HUES64 (cell line): ENCODE measurements at regions not wholly inside any gene's neighbourhood (a gene's known extent, or its start where the extent isn't known, plus 50 kb on each side); places are given as distances from the start of the nearest gene placed in this dataset.

Experiments
- H3K27ac ChIP-seq: 2 replicates; pipeline ENCODE4 v1.7.0; 2013; ENCODE audit warnings: low read depth, low read length, inconsistent platforms
- H3K27me3 ChIP-seq: 2 replicates; pipeline ENCODE4 v1.6.1; 2013; ENCODE audit warnings: mild to moderate bottlenecking, low read length; ENCODE audit not compliant: insufficient read depth
- H3K36me3 ChIP-seq: 2 replicates; pipeline ENCODE4 v1.6.1; 2013; ENCODE audit warnings: mild to moderate bottlenecking, low read length; ENCODE audit not compliant: insufficient read depth
- H3K4me1 ChIP-seq: 2 replicates; pipeline ENCODE4 v1.6.1; 2013; ENCODE audit warnings: mild to moderate bottlenecking, low read length, moderate library complexity; ENCODE audit not compliant: insufficient read depth
- H3K4me3 ChIP-seq: 2 replicates; pipeline ENCODE4 v1.5.1; 2013; ENCODE audit warnings: mild to moderate bottlenecking, low read length, moderate library complexity
- H3K9ac ChIP-seq: 2 replicates; pipeline ENCODE4 v1.6.1; 2013; ENCODE audit warnings: mild to moderate bottlenecking, low read depth, low read length
- H3K9me3 ChIP-seq: 2 replicates; pipeline ENCODE4 v1.6.1; 2013; ENCODE audit warnings: low read depth, low read length; ENCODE audit not compliant: insufficient read depth
- WGBS: fragments of 150-250, 120-280 bp; methylation state at CpG from one replicate; pipeline ENCODE4 v1.1.7; 2013; ENCODE audit warnings: missing lambda C conversion rate; 5-methylcytosine and 5-hydroxymethylcytosine counted together

- Histone ChIP-seq H3K9me3 (0 out of 2 replicates have a peak, but pooled peaks cover 3% of the 10 kb centered on the region), H3K4me3 (no peak overlapping the region), H3K27ac (no peak overlapping the region), H3K36me3 (no peaks in the 10 kb centered on the region), H3K9ac (no peak overlapping the region), H3K27me3 (no peaks in the 10 kb centered on the region), H3K4me1 (no peaks in the 10 kb centered on the region)
- 93% methylated on average over 19 of the region's 19 CpGs for WGBS
These were observed 758.2 kb upstream of the INTU start for GRCh38 chr4:126874533-126874932.

- Histone ChIP-seq H3K27ac (no peak overlapping the region), H3K27me3 (no peaks in the 10 kb centered on the region), H3K9ac (no peak overlapping the region), H3K36me3 (no peaks in the 10 kb centered on the region), H3K9me3 (no peaks in the 10 kb centered on the region), H3K4me3 (no peak overlapping the region), H3K4me1 (no peaks in the 10 kb centered on the region)
These were observed 743.8 kb upstream of the INTU start for GRCh38 chr4:126888968-126889367.

- no peaks in the 10 kb centered on the region for H3K36me3 ChIP-seq
- no peaks in the 10 kb centered on the region for H3K27me3 ChIP-seq
- no peak overlapping the region for H3K4me3 ChIP-seq
- H3K9me3 ChIP-seq, result no peaks in the 10 kb centered on the region
- H3K27ac ChIP-seq, result no peak overlapping the region
- no peak overlapping the region for H3K9ac ChIP-seq
- H3K4me1 ChIP-seq, result no peaks in the 10 kb centered on the region
These were observed 742.4 kb upstream of the INTU start for GRCh38 chr4:126890383-126890782.

- 84% methylated on average over 3 of the region's 3 CpGs for WGBS
- Histone ChIP-seq H3K36me3 (no peaks in the 10 kb centered on the region), H3K9ac (no peak overlapping the region), H3K27ac (no peak overlapping the region), H3K27me3 (no peaks in the 10 kb centered on the region), H3K4me1 (no peaks in the 10 kb centered on the region), H3K9me3 (peaks cover 2% of the 10 kb centered on the region; the same call in 1 of the 2 replicates), H3K4me3 (no peak overlapping the region)
These were observed 741.8 kb upstream of the INTU start for GRCh38 chr4:126890994-126891393.

- no CpG with 5 or more reads among the region's 1 CpG for WGBS
- Histone ChIP-seq H3K27ac (no peak overlapping the region), H3K9me3 (peaks cover 22% of the 10 kb centered on the region)
These were observed 737.8 kb upstream of the INTU start for GRCh38 chr4:126894963-126895362.

GRCh38 chr4:126895988-126896570, 736.7 kb upstream of the INTU start:
- WGBS, result 95% methylated on average over 2 of the region's 2 CpGs
- no peak overlapping the region for H3K9ac ChIP-seq

More at GRCh38 chr4:126894963-126895362, 737.8 kb upstream of the INTU start:
- Histone ChIP-seq H3K9ac (no peak overlapping the region), H3K4me1 (no peaks in the 10 kb centered on the region), H3K4me3 (no peak overlapping the region), H3K36me3 (no peaks in the 10 kb centered on the region), H3K27me3 (no peaks in the 10 kb centered on the region)

GRCh38 chr4:126897038-126897437, 735.7 kb upstream of the INTU start:
- no peak overlapping the region for H3K27ac ChIP-seq
- H3K9ac ChIP-seq, result no peak overlapping the region
- 97% methylated on average over 3 of the region's 3 CpGs for WGBS
- H3K27me3 ChIP-seq, result no peaks in the 10 kb centered on the region
- no peaks in the 10 kb centered on the region for H3K36me3 ChIP-seq
- peaks cover 22% of the 10 kb centered on the region for H3K9me3 ChIP-seq
- no peaks in the 10 kb centered on the region for H3K4me1 ChIP-seq
- H3K4me3 ChIP-seq, result no peak overlapping the region

More at GRCh38 chr4:126895988-126896570, 736.7 kb upstream of the INTU start:
- H3K4me3 ChIP-seq, result no peak overlapping the region
- peaks cover 22% of the 10 kb centered on the region for H3K9me3 ChIP-seq
- no peaks in the 10 kb centered on the region for H3K4me1 ChIP-seq
- no peak overlapping the region for H3K27ac ChIP-seq
- H3K36me3 ChIP-seq, result no peaks in the 10 kb centered on the region
- no peaks in the 10 kb centered on the region for H3K27me3 ChIP-seq

- H3K9ac ChIP-seq, result no peak overlapping the region
- no peaks in the 10 kb centered on the region for H3K36me3 ChIP-seq
These were observed 733.9 kb upstream of the INTU start for GRCh38 chr4:126898815-126899214.

GRCh38 chr4:126899331-126899801, 733.4 kb upstream of the INTU start:
- Histone ChIP-seq H3K9me3 (peaks cover 22% of the 10 kb centered on the region), H3K36me3 (no peaks in the 10 kb centered on the region), H3K9ac (no peak overlapping the region), H3K27me3 (no peaks in the 10 kb centered on the region), H3K4me3 (no peak overlapping the region), H3K27ac (no peak overlapping the region), H3K4me1 (no peaks in the 10 kb centered on the region)
- WGBS, result 100% methylated on average over 2 of the region's 2 CpGs

More at GRCh38 chr4:126898815-126899214, 733.9 kb upstream of the INTU start:
- Histone ChIP-seq H3K27me3 (no peaks in the 10 kb centered on the region), H3K27ac (no peak overlapping the region), H3K4me3 (no peak overlapping the region), H3K9me3 (peaks cover 22% of the 10 kb centered on the region), H3K4me1 (no peaks in the 10 kb centered on the region)
- WGBS, result 98% methylated on average over 1 of the region's 1 CpG

GRCh38 chr4:126906466-126906865, 726.3 kb upstream of the INTU start:
- H3K27ac ChIP-seq, result no peak overlapping the region
- no peak overlapping the region for H3K9ac ChIP-seq
- 57% methylated on average over 3 of the region's 3 CpGs for WGBS
- H3K9me3 ChIP-seq, result no peaks in the 10 kb centered on the region
- no peaks in the 10 kb centered on the region for H3K36me3 ChIP-seq
- H3K4me1 ChIP-seq, result 0 out of 2 replicates have a peak, but pooled peaks cover 3% of the 10 kb centered on the region
- H3K27me3 ChIP-seq, result no peaks in the 10 kb centered on the region
- H3K4me3 ChIP-seq, result no peak overlapping the region

- no peaks in the 10 kb centered on the region for H3K27me3 ChIP-seq
- no CpG with 5 or more reads among the region's 1 CpG for WGBS
These were observed 725.4 kb upstream of the INTU start for GRCh38 chr4:126907389-126907788.

More at GRCh38 chr4:126907389-126907788, 725.4 kb upstream of the INTU start:
- Histone ChIP-seq H3K9ac (no peak overlapping the region), H3K27ac (no peak overlapping the region), H3K9me3 (no peaks in the 10 kb centered on the region), H3K4me1 (0 out of 2 replicates have a peak, but pooled peaks cover 3% of the 10 kb centered on the region), H3K4me3 (no peak overlapping the region), H3K36me3 (no peaks in the 10 kb centered on the region)
